Nephron (organoid): ENCODE measurements at regions not wholly inside any gene's neighbourhood (a gene's known extent, or its start where the extent isn't known, plus 50 kb on each side); places are given as distances from the start of the nearest gene placed in this dataset.
"Not testable (repeated sequence)": the region's sequence is repeated elsewhere in the genome, so short reads cannot be mapped to it uniquely, and the experiment has no call there.

ENCODE experiments used
- H3K27ac Mint-ChIP-seq, 3 experiments: 2 replicates each; pipeline ENCODE4 v1.8.0; 2020; ENCODE audit warnings: mixed read lengths in 3 of 3, mild to moderate bottlenecking in 2 of 3, moderate library complexity in 1 of 3
- H3K27me3 Mint-ChIP-seq: 2 replicates; pipeline ENCODE4 v1.8.0; 2021; ENCODE audit warnings: low read depth, mild to moderate bottlenecking, moderate library complexity, mixed read lengths
- H3K36me3 Mint-ChIP-seq: 2 replicates; pipeline ENCODE4 v1.8.0; 2020; ENCODE audit warnings: low read depth, mixed read lengths
- H3K4me1 Mint-ChIP-seq: 2 replicates; pipeline ENCODE4 v1.8.0; 2020; ENCODE audit warnings: mixed read lengths
- H3K4me3 Mint-ChIP-seq, 3 experiments: 2 replicates each; pipeline ENCODE4 v1.8.0; 2020; ENCODE audit warnings: mild to moderate bottlenecking in 3 of 3, mixed read lengths in 3 of 3, moderate library complexity in 2 of 3
- H3K9me3 Mint-ChIP-seq: 2 replicates; pipeline ENCODE4 v1.8.0; 2020; ENCODE audit warnings: mixed read lengths
- TF ChIP-seq, protein P1 (sequence below), 3 experiments: fragments of 200-600 bp; sonication (generic); IDR thresholded peaks; one replicate each; pipeline ENCODE4 v1.5.0; 2021; ENCODE audit warnings: antibody characterized with exemption in 3 of 3; ENCODE audit not compliant: unreplicated experiment in 3 of 3

DNA sequence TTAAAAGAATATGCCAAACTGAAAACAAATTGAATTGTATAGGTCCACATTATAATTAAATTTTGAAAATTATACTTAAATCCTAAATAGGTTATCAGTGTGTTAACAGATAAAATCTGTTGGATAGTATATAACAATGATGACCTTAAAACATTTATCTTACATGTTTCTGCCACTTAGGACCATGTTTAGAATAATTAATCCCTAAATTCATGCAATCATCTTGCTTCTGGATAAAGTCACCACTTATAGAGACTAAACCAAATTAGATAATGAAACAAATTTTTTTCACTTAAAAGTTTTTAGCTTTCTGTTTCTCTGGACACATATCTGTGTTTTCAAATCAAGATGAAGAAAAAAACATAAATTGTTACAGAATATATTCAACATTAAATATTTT is 511.7 kb upstream of the MIR17HG start:
- Mint-ChIP-seq H3K4me1 (no peaks in the 10 kb centered on the region), H3K36me3 (no peaks in the 10 kb centered on the region), H3K27me3 (no peaks in the 10 kb centered on the region), H3K27ac (no peak overlapping the region), H3K4me3 (no peak overlapping the region), H3K9me3 (peaks cover 4% of the 10 kb centered on the region)
- TF ChIP-seq, protein P1, sequence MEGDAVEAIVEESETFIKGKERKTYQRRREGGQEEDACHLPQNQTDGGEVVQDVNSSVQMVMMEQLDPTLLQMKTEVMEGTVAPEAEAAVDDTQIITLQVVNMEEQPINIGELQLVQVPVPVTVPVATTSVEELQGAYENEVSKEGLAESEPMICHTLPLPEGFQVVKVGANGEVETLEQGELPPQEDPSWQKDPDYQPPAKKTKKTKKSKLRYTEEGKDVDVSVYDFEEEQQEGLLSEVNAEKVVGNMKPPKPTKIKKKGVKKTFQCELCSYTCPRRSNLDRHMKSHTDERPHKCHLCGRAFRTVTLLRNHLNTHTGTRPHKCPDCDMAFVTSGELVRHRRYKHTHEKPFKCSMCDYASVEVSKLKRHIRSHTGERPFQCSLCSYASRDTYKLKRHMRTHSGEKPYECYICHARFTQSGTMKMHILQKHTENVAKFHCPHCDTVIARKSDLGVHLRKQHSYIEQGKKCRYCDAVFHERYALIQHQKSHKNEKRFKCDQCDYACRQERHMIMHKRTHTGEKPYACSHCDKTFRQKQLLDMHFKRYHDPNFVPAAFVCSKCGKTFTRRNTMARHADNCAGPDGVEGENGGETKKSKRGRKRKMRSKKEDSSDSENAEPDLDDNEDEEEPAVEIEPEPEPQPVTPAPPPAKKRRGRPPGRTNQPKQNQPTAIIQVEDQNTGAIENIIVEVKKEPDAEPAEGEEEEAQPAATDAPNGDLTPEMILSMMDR (IDR thresholded peaks at IDR 0.05; ENCODE audit: unreplicated experiment in 3 of 3) = no peak

DNA sequence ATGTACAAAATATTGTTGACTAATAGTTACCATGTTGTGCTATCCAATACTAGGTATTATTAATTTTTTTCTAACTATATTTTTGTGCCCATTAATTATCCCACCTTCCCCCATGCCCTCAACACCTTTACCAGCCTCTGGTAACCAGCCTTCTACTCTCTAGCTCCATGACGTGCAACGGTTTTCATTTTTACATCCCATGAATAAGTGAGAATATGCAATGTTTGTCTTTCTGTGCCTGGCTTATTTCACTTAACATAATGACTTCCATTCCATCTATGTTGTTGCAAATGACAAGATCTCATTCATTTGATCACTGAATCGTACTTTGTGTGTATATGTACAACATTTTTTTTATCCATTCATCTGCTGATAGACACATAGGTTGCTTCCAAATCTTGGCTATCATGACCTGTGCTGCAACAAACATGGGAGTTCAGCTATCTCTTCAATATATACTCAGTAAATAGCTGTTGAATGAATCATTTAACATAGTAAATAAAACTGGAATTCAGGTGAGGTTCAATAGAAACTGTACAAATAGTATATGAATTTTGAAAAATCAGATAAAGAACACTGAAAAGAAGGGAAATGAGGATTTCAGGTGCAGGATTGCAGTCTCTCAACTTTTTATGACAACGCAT is 509.0 kb upstream of the MIR17HG start:
- Mint-ChIP-seq H3K4me3 (no peak overlapping the region), H3K27ac (no peak overlapping the region)

DNA sequence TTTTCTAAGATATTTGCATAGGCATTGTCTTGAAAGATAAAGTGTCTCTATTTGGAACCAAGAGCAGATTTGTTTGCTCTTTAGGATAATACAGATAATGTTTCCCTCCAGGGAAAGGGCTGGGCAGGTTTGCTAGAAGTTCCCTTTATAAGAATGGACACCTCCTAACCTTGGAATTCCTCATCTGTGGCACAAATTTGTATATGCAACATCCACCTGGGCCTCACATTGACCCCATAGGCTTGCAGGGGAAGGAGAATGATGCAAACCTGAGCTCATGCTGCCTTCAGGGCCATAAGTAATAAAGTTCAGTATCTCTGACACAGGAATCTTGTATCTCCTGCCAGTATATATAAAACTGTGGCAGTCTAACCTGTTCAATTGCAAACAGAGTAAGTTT is 508.4 kb upstream of the MIR17HG start:
- no peaks in the 10 kb centered on the region for H3K36me3 Mint-ChIP-seq
- TF ChIP-seq, protein P1 (IDR thresholded peaks at IDR 0.05; ENCODE audit: unreplicated experiment in 3 of 3) = no peak
- H3K9me3 Mint-ChIP-seq = peaks cover 4% of the 10 kb centered on the region
- H3K27me3 Mint-ChIP-seq = no peaks in the 10 kb centered on the region
- H3K4me3 Mint-ChIP-seq = no peak overlapping the region
- no peaks in the 10 kb centered on the region for H3K4me1 Mint-ChIP-seq
- no peak overlapping the region for H3K27ac Mint-ChIP-seq

More for the DNA sequence above, 509.0 kb upstream of the MIR17HG start:
- H3K27me3 Mint-ChIP-seq = no peaks in the 10 kb centered on the region
- no peaks in the 10 kb centered on the region for H3K4me1 Mint-ChIP-seq
- no peaks in the 10 kb centered on the region for H3K36me3 Mint-ChIP-seq
- TF ChIP-seq, protein P1 (IDR thresholded peaks at IDR 0.05; ENCODE audit: unreplicated experiment in 3 of 3) = no peak
- H3K9me3 Mint-ChIP-seq = peaks cover 4% of the 10 kb centered on the region

DNA sequence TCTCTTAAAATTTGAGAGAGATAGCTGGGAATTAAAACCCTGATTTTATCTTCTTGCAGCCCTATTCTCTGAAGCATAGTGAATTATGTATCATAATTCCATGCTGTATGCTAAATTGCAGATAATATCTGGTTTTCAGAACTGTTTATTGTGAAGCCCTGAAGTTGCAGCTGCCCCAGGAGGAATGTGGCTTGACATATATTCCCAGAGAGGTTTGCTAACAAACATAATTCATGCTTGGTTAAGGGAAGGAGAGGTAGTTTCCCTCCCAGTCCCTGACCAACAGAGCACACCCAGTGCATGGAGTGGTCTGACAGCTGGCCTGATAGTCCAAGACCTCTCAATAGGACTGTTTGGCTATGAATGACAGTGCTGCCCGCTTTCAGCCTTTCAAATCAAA is 500.6 kb upstream of the MIR17HG start:
- Mint-ChIP-seq H3K9me3 (no peaks in the 10 kb centered on the region), H3K4me1 (no peaks in the 10 kb centered on the region), H3K4me3 (no peak overlapping the region), H3K27ac (no peak overlapping the region), H3K36me3 (no peaks in the 10 kb centered on the region), H3K27me3 (no peaks in the 10 kb centered on the region)
- TF ChIP-seq, protein P1 (IDR thresholded peaks at IDR 0.05; ENCODE audit: unreplicated experiment in 3 of 3) = no peak

DNA sequence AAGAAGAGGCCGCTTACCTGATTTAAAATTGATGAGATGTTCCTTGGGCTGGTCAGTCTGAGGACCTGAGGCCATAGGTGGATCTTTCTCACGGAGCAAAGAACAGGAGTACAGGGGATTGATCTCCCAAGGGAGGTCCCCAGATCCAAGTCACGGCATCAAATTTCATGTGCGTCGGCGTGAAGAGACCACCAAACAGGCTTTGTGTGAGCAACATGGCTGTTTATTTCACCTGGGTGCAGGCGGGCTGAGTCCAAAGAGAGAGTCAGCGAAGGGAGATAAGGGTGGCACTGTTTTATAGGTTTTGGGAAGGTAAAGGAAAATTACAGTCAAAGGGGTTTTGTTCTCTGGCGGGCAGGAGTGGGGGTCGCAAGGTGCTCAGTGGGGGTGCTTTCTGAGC is 493.8 kb upstream of the MIR17HG start:
- H3K4me1 Mint-ChIP-seq, H3K36me3 Mint-ChIP-seq, H3K4me3 Mint-ChIP-seq, H3K9me3 Mint-ChIP-seq, H3K27ac Mint-ChIP-seq, H3K27me3 Mint-ChIP-seq: not testable (repeated sequence)

DNA sequence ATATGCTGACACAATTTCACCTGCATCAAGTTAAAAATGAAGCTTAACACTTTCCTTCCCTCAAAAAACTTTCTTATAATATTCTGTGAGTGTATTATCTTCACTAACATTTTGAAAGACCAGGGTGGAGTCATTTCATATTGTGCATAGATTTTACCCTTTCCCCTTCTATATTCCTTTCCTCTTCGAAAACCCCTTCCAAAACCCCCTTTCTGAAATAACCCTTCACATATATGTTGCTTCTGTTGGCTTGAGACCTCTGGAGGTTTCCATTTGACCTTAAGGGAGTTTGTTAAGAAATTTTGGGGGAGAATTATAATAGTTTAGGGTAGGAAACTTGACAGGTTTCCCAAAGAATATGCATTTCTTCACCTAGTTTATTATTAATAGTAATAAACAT is 489.6 kb upstream of the MIR17HG start:
- H3K4me3 Mint-ChIP-seq = no peak overlapping the region
- no peak overlapping the region for H3K27ac Mint-ChIP-seq
- no peaks in the 10 kb centered on the region for H3K4me1 Mint-ChIP-seq
- no peaks in the 10 kb centered on the region for H3K27me3 Mint-ChIP-seq
- no peaks in the 10 kb centered on the region for H3K9me3 Mint-ChIP-seq
- TF ChIP-seq, protein P1 (IDR thresholded peaks at IDR 0.05; ENCODE audit: unreplicated experiment in 3 of 3) = no peak
- no peaks in the 10 kb centered on the region for H3K36me3 Mint-ChIP-seq
